ENCODE measurements at regions not wholly inside any gene's neighbourhood (a gene's known extent, or its start where the extent isn't known, plus 50 kb on each side); places are given as distances from the start of the nearest gene placed in this dataset.

DNA sequence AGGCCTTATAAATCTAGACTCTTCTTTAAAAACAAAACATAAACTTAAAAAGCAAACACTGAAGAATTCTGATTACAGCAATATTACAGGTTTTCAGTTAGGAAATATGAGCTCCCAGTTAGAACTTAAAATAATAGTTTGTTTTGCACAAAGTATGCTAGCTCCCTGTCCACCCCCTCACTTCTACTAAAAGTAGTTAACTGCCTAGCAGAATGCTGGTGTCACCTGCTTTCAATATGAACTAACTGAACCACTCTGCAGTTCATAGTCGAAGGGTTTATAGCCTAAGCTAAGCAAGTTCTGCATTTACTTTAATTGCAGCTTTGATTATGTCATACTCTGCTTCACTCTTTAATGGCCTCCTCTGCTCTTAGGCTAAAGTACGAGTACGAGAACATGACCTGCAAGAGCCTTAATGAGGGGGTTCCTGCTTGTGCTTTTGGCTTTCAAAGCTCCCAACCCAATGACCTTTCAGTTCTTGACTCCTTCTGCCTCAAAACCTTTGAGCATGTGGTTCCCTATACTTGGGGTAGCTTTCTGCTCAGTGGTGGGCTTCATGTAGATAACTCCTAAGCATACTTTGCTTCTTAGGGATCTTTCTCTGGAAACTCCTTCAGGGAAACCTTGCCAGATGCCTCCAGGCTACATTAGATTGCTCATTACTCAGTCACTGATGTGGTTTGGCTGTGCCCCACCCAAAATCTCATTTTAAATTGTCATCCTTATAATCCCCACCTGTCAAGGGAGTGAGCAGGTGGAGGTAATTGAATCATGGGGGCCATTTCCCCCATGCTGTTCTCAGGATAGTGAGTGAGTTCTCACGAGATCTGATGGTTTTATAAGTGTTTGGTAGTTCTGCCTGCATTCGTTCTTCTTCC is 278.9 kb upstream of the ARGLU1 start:
- DNase-seq, result no peak

DNA sequence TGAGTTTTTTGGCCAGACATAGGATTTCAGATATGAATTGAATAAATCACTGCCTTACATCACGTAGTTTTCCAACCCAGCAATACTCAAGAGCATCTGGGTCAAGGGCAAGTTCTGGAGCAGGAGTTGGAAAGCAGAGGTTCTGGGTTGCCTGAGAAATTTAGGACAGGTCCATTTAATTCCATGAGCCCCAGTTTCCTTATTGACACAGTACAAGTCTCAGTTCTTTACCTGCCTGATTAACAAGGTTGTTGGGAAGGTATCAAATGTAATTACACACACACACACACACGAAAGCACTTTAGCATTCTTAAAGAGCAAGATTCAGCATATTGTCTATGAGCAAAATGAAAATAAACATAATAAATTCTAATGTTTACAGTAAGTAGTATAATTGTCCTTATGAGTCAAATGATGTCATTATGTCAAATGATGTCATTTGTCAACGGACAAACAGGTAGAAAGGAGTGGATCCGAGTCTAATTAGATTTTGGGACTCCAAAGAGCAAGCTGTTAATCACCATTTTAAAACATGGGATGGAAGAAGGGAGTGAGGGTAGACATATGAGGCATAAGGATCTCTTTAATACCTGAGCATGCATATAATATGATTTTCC is 268.4 kb upstream of the ARGLU1 start:
- DNase-seq, result no peak

GRCh38 chr13:106835477-106835876 is 267.5 kb upstream of the ARGLU1 start:
- no peak for DNase-seq

- DNase-seq, result no peak
Measured at GRCh38 chr13:106821979-106822378, 254.0 kb upstream of the ARGLU1 start.

DNA sequence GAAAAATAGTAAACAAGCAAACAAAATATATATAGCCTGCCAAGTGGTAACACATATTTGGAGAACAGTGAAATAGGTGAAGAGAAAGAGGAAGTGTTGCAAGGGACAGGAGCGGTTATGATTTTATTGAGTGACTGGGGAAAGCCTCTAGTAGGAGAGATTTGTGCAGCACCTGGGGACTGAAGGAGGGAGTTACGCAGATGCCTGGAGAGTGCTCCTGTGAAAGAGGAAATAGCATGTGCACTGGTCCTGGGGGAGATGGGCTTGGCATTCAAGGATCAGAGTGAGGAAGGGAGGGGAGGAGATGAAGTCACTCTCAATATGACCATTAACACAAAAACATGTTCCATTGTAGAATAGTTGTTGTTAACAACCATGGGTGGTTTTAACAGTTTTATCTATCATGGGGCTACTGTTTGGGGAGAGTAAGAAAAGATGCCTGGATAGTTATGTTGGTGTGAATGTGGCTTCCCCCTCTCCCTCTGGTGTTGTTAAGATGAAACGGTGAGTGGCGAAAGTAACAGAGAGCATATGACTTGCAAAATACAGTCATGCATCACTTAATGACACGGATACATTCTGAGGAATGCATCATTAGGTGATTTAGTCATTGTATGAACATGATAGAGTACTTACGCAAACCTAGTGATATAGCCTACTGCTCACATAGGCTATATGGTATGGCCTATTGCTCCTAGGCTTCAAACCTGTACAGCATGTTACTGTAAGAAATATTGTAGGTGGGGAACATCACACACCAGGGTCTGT is 251.7 kb upstream of the ARGLU1 start:
- no peak for DNase-seq

DNA sequence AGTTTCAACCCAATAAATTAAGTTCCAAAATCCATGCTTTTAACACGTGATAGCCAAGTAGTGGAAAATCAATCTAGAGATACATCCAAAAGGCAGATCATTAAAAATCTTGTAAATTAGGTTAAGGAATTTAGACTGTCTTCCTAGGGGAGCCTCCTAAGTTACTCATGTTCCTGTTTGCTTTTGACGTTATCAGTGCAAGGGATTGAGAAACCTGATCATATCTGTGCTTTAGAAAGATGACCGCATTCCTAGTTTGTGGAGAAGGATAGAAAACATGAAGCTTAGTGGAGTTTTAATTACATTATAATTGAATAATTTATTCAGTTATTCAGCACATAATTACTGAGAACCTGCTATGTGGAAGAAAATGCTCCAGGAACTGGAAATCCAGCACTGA is 251.0 kb upstream of the ARGLU1 start:
- no peak for DNase-seq

- no peak for DNase-seq
Measured at GRCh38 chr13:106815545-106815944, 247.6 kb upstream of the ARGLU1 start.

DNA sequence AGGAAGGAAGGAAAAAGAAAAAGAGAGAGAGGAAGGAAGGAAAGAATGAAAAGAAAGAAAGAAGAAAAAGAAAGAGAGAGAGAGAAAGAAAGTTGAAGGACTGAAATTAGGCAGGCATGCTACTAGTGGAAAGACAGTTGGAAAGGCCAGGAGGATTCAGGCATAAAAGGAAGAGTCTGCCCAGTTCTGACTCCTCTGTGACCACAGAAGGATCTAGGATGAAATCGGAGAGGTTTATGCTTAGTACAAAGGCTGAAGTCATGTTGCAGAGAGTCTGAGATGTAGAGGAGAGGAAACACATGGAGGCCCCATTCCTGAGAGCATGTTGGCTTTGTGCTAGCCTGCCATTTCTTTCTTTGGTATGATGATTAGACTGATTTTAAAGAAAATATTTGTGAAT is 246.5 kb upstream of the ARGLU1 start:
- DNase-seq, result no peak

DNA sequence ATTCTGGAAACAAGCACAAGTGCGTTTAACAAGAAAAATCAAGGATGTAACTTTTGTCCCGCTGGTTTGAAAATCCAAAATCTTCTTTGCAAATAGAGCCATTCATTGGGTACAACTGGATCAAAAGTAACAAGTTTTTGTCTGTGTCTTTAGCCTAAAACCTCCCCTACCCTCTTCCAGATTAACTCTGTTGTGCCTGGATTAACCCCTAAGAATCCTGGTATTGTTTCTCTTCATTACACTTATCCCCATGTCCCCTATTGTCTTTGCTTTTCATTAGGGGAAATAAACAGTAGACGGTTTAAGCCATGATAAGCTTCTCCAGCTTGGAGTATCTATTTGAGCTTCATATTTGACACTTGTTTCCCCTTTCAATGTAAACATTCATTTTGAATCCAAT is 242.1 kb upstream of the ARGLU1 start:
- DNase-seq, result no peak

GRCh38 chr13:106804991-106805390 is 237.1 kb upstream of the ARGLU1 start:
- no peak for DNase-seq

DNA sequence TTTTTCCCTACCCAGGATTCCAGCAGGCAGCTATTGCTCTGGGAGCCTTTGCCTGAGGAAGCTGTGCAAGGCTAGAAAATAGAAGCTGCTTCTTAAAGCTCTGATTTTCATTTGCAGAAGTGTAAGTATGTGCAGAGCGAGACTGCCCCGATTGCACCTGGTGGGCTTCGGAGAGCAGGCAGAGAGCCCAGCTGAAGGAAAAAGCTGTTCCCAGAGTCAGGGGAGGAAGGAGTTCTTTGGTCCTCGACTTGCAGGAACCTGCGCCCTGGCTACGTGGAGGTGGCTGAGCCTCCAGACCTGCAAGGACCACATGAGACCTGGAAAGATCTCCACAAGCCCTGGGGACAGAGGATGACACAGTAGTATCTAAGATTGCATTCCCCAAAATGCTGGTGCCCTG is 235.0 kb upstream of the ARGLU1 start:
- DNase-seq, result no peak

GRCh38 chr13:106799781-106800335 is 231.9 kb upstream of the ARGLU1 start:
- DNase-seq, result no peak

- no peak for DNase-seq
Measured at GRCh38 chr13:106797081-106797640, 229.2 kb upstream of the ARGLU1 start.

DNA sequence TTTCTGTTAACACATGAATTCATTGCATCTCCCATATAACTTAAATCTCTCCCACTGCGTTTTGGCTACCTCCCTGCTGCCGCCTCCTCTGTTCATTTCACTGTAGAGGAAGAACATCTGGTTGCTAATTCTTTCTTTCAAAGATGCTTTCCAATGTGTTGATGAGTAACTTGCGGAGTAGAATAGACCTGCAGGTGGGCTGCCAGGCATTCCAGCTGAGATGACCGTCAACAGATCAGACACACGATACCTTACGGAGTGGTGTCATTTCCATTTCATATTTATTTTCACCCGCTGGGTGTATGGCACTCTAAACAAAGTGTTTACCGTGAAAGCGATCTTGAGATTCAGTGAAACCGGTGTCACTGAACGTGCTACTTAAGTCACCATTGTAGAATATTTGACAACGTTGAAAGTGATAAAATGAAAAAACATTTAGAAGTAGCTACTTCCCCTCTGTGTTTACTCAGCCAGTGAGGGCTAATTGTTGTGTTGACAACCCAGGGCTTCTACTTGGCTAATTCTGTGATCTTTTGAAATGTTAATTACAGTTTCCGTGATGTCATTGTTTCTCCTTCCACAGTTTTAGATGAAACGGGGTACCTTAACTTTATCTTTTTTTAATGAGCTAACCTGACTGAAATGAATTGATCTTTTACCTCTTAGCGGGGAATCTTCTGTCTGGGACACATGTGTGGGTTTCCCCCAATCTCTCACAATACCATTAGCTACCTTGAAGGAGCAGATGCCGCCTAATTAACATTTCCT is 228.5 kb upstream of the ARGLU1 start:
- DNase-seq, result no peak

- DNase-seq, result no peak
Measured at GRCh38 chr13:106795847-106796246, 227.9 kb upstream of the ARGLU1 start.

DNA sequence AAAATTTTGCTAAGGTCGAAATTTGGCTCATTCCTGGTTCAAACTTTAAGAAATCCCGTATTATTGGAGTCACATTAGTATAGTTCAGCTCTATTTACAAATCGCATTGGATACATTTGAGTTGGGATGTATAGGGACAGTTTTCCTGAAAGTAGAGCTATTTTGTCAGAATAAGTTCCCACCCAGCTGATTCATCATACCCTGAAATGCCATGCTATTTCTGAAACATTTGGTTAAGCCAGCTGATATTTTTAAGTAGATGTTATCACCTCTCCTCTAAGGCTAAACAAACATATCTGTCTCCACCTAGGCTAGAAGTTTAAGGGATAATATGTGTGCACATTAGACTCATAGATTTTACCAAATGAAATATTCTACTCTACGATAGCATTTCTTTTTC is 226.2 kb upstream of the ARGLU1 start:
- DNase-seq, result no peak

DNA sequence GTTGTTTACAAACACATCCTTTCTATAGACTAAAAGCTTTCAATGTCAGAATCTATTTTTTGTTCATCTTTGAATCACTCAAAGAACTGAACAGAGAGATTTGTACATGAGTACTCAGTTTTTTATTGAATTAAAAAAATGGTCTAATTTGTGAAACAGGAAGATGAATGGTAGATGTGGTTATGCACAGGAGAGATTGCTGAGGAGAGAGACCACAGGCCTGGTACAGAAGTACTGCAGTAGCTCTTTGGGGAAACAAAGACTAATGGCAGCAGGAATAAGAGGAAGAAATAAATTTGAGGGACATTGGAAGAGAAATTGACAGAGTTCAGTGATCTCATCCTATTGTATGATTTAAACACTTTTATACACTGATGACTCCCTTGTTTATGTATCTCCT is 222.0 kb upstream of the ARGLU1 start:
- no peak for DNase-seq

- no peak for DNase-seq
Measured at GRCh38 chr13:106786006-106786563, 218.1 kb upstream of the ARGLU1 start.

- no peak for DNase-seq
Measured at GRCh38 chr13:106774621-106775020, 206.7 kb upstream of the ARGLU1 start.

DNA sequence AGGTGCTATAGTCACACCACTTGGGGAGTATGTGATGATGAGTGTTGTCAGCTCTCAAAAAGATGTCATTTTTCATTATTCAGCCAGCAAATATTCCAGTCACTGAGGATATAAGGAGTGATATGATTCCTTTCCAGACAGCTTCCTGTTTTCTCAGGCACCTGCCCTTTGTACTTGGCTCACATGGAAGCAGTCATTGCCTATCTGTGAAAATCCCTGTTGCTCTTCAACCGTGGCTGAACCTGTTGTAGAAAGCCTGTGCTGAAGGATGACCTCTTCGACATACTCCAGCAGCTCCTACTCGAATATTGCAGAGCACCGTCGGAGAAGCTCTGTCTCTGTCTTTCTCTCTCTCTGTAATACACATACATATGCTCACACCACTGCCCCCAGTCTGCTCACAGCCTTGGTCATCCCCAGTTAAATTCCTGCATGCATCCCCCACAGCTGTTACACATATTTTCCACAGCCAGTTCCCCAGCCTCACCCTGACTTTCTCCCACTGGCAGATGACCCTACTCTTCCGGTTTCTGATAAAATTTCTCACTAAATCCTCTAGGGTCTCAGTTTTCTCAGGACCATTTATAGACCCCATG is 204.2 kb upstream of the ARGLU1 start:
- DNase-seq, result no peak

- no peak for DNase-seq
Measured at GRCh38 chr13:106768991-106769390, 201.1 kb upstream of the ARGLU1 start.

DNA sequence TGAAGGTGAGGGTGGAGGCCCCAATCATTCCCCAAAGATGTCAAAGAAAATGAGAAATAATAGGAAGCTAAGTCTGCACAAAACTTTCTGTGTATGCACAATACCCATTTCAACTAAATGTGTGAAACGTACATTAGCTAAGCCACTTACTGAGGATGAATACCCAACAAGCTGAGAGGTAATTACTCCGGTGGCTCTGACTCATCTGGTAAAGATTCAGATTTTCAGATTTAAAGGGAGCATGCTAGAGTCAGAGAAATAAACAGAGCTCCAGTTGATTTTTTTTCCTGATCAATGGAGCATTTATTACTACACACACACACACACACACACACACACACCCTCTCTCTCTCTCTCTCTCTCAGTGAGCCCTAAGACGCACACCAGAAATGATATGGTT is 194.8 kb upstream of the ARGLU1 start:
- DNase-seq, result no peak

Data from DMS79 (cell line).